HG03045 (cell line): ENCODE measurements at regions not wholly inside any gene's neighbourhood (a gene's known extent, or its start where the extent isn't known, plus 50 kb on each side); places are given as distances from the start of the nearest gene placed in this dataset.
"Not testable (repeated sequence)": the region's sequence is repeated elsewhere in the genome, so short reads cannot be mapped to it uniquely, and the experiment has no call there.

Experiments used
- ATAC-seq: cut with Tn5 transposase; IDR thresholded peaks from one replicate; pipeline ENCODE4 v1.9.1; 2021; ENCODE audit warnings: mild to moderate bottlenecking, moderate library complexity; ENCODE audit not compliant: unreplicated experiment

GRCh38 chr14:106145731-106146130 is 619.3 kb downstream of the TMEM121 start:
- ATAC-seq: not testable (repeated sequence)

- not testable (repeated sequence) for ATAC-seq
Measured at GRCh38 chr14:106153362-106153955, 627.1 kb downstream of the TMEM121 start.

GRCh38 chr14:106163316-106163715 is 636.9 kb downstream of the TMEM121 start:
- ATAC-seq: no peak

- ATAC-seq: not testable (repeated sequence)
Measured at GRCh38 chr14:106163812-106164211, 637.4 kb downstream of the TMEM121 start.

GRCh38 chr14:106166232-106166631 is 639.8 kb downstream of the TMEM121 start:
- no peak for ATAC-seq

GRCh38 chr14:106166650-106167204 is 640.3 kb downstream of the TMEM121 start:
- ATAC-seq: no peak

- not testable (repeated sequence) for ATAC-seq
Measured at GRCh38 chr14:106170163-106170658, 643.8 kb downstream of the TMEM121 start.

GRCh38 chr14:106174206-106174605 is 647.8 kb downstream of the TMEM121 start:
- ATAC-seq: no peak

- not testable (repeated sequence) for ATAC-seq
Measured at GRCh38 chr14:106177266-106178246, 651.2 kb downstream of the TMEM121 start.

GRCh38 chr14:106179761-106180160 is 653.4 kb downstream of the TMEM121 start:
- ATAC-seq: no peak

- not testable (repeated sequence) for ATAC-seq
Measured at GRCh38 chr14:106184771-106185170, 658.4 kb downstream of the TMEM121 start.

GRCh38 chr14:106185174-106185836 is 658.9 kb downstream of the TMEM121 start:
- not testable (repeated sequence) for ATAC-seq

GRCh38 chr14:106185837-106186233 is 659.5 kb downstream of the TMEM121 start:
- no peak for ATAC-seq

GRCh38 chr14:106187216-106187615 is 660.8 kb downstream of the TMEM121 start:
- no peak for ATAC-seq

- not testable (repeated sequence) for ATAC-seq
Measured at GRCh38 chr14:106192701-106193100, 666.3 kb downstream of the TMEM121 start.

GRCh38 chr14:106196459-106196858 is 670.1 kb downstream of the TMEM121 start:
- ATAC-seq: not testable (repeated sequence)

GRCh38 chr14:106197264-106197663 is 670.9 kb downstream of the TMEM121 start:
- ATAC-seq: not testable (repeated sequence)

GRCh38 chr14:106199097-106199496 is 672.7 kb downstream of the TMEM121 start:
- no peak for ATAC-seq

- no peak for ATAC-seq
Measured at GRCh38 chr14:106200541-106201315, 674.3 kb downstream of the TMEM121 start.

GRCh38 chr14:106201376-106201775 is 675.0 kb downstream of the TMEM121 start:
- no peak for ATAC-seq
